Keratinocyte (primary cell): ENCODE measurements at regions not wholly inside any gene's neighbourhood (a gene's known extent, or its start where the extent isn't known, plus 50 kb on each side); places are given as distances from the start of the nearest gene placed in this dataset.

ENCODE experiments used
- DNase-seq: peaks from one replicate; pipeline ENCODE4 v3.0.0-alpha.2; 2011; ENCODE audit warnings: low read depth, missing footprints, low spot score
- FAIRE-seq: peaks from 2 replicates; lab custom pipeline; 2011; peaks lifted over from hg19 to GRCh38; lab: Jason Lieb, UNC
- H2AFZ ChIP-seq: 2 replicates; pipeline ENCODE4 v1.6.0; 2012; ENCODE audit warnings: low read length, control low read depth, inconsistent platforms; ENCODE audit not compliant: control insufficient read depth
- H3K27ac ChIP-seq: 2 replicates; pipeline ENCODE4 v1.5.1; 2011; ENCODE audit warnings: low read length; ENCODE audit not compliant: control insufficient read depth, insufficient read depth
- H3K27me3 ChIP-seq: 3 replicates; pipeline ENCODE4 v1.6.0; 2011; ENCODE audit warnings: low read length; ENCODE audit not compliant: control insufficient read depth, insufficient read depth; ENCODE audit errors: extremely low read depth
- H3K36me3 ChIP-seq, 2 experiments: 2 replicates in 1 of 2; 3 replicates in 1 of 2; pipeline ENCODE4 v1.5.1; 2011; ENCODE audit warnings: low read length in 2 of 2, mild to moderate bottlenecking in 1 of 2; ENCODE audit not compliant: control insufficient read depth in 2 of 2, insufficient read depth in 2 of 2; ENCODE audit errors: extremely low read depth in 1 of 2
- H3K4me1 ChIP-seq: 3 replicates; pipeline ENCODE4 v1.5.1; 2011; ENCODE audit warnings: low read length; ENCODE audit not compliant: control insufficient read depth, insufficient read depth; ENCODE audit errors: extremely low read depth
- H3K4me2 ChIP-seq: 3 replicates; pipeline ENCODE4 v1.6.0; 2011; ENCODE audit warnings: low read depth, low read length; ENCODE audit not compliant: control insufficient read depth, insufficient read depth; ENCODE audit errors: extremely low read depth
- H3K4me3 ChIP-seq, 3 experiments: fragments of 200-600 bp in 1 of 3; sonication (generic) in 1 of 3; 2 replicates in 2 of 3; 3 replicates in 1 of 3; pipeline ENCODE4 v1.5.1; 2011 to 2016; ENCODE audit warnings: low read length in 3 of 3, mild to moderate bottlenecking in 3 of 3, control low read depth in 2 of 3, inconsistent platforms in 1 of 3, low read depth in 1 of 3, mixed read lengths in 1 of 3, mixed run types in 1 of 3, moderate library complexity in 1 of 3; ENCODE audit not compliant: control insufficient read depth in 2 of 3, insufficient read depth in 2 of 3; ENCODE audit errors: extremely low read depth in 1 of 3
- H3K79me2 ChIP-seq: 2 replicates; pipeline ENCODE4 v1.6.0; 2012; ENCODE audit warnings: low read length; ENCODE audit not compliant: control insufficient read depth, insufficient read depth
- H3K9ac ChIP-seq: 3 replicates; pipeline ENCODE4 v1.6.0; 2011; ENCODE audit warnings: low read length; ENCODE audit not compliant: control insufficient read depth, insufficient read depth; ENCODE audit errors: extremely low read depth
- H3K9me1 ChIP-seq: 3 replicates; pipeline ENCODE4 v1.6.0; 2011; ENCODE audit warnings: low read length; ENCODE audit not compliant: control insufficient read depth, insufficient read depth; ENCODE audit errors: extremely low read depth
- H3K9me3 ChIP-seq: 2 replicates; pipeline ENCODE4 v1.5.1; 2012; ENCODE audit warnings: low read depth, low read length; ENCODE audit not compliant: control insufficient read depth
- H4K20me1 ChIP-seq: 3 replicates; pipeline ENCODE4 v1.6.0; 2011; ENCODE audit warnings: low read length; ENCODE audit not compliant: control insufficient read depth, insufficient read depth; ENCODE audit errors: extremely low read depth
- CTCF ChIP-seq, 3 experiments: IDR thresholded peaks in 1 of 3; conservative IDR thresholded peaks in 1 of 3; optimal IDR thresholded peaks in 1 of 3; 2 replicates in 2 of 3; 3 replicates in 1 of 3; pipeline versions ENCODE3 to v1.5.1; 2011; ENCODE audit warnings: low read length in 3 of 3, mild to moderate bottlenecking in 3 of 3, moderate library complexity in 2 of 3, control low read depth in 1 of 3, inconsistent platforms in 1 of 3; ENCODE audit not compliant: insufficient read depth in 2 of 3; ENCODE audit errors: extremely low read depth in 1 of 3
- EZH2 ChIP-seq: IDR thresholded peaks from one replicate; pipeline ENCODE4 v1.6.1; 2012; ENCODE audit warnings: inconsistent platforms, mild to moderate bottlenecking, low read length, moderate library complexity
- dilution Hi-C: fragments of 300-500 bp; cut with MboI; formaldehyde crosslinking; loops from one replicate; pipeline ENCODE4 v1.7.0; 2020; ENCODE audit warnings: low sequenced_read_pairs; ENCODE audit not compliant: extremely low pct_ligation_motif_present

GRCh38 chr20:40946451-40946850, 82.2 kb upstream of the TOP1 start:
- H2AFZ ChIP-seq, result no peak overlapping the region
- H3K36me3 ChIP-seq, result no peaks in the 10 kb centered on the region
- H3K79me2 ChIP-seq, result no peaks in the 10 kb centered on the region
- H3K9ac ChIP-seq, result no peak overlapping the region
- dilution Hi-C loops, result loop anchor here (25.0 kb wide), 1 partner anchor 209 kb away; no protein-coding TSS in a partner anchor
- FAIRE-seq (no peak), DNase-seq (no peak)
- no peak overlapping the region for H3K27ac ChIP-seq
- TF ChIP-seq EZH2 (no peak), CTCF (optimal IDR thresholded peaks at IDR 0.05 in 1 of 3, IDR thresholded peaks at IDR 0.05 in 1 of 3, conservative IDR thresholded peaks at IDR 0.05 in 1 of 3; ENCODE audit: extremely low read depth in 1 of 3, insufficient read depth in 2 of 3, low read length in 3 of 3) (no peak)
- peaks cover 15% of the 10 kb centered on the region for H3K4me1 ChIP-seq
- no peak overlapping the region for H3K4me3 ChIP-seq
- peaks cover 4% of the 10 kb centered on the region for H3K27me3 ChIP-seq
- no peaks in the 10 kb centered on the region for H3K9me1 ChIP-seq
- H3K4me2 ChIP-seq, result no peak overlapping the region
- H4K20me1 ChIP-seq, result no peaks in the 10 kb centered on the region
- no peaks in the 10 kb centered on the region for H3K9me3 ChIP-seq

DNA sequence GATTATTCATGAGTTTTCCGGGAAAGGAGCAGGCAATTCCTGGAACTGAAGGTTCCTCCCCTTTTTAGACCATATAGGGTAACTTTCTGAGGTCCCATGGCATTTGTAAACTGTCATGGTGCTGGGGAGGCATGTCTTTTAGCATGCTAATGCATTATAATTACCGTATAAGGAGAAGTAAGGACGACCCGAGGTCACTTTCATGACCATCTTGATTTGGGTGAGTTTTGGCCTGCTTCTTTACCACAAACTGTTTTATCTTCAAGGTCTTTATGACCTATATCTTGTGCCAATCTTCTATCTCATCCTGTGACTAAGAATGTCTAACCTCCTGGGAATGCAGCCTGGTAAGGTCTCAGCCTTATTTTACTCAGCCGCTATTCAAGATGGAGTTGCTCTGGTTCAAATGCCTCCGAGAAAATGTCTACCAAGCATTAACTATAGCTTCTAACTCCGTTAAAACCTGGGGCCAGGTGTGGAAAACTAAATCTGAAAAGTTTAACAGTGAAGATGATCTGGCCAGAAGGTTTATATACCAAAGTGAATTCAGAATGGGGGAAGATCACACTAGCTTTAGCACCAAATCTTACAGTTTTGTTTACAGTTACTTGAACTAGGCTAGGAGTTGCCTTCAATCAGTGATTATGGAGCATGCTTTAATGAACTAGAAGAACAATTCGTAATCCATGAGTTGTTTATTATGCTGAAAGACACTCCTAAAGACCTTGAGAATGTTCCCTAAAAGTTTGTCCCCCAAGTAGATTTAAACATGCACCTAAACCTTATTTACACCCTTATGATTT, 80.0 kb upstream of the TOP1 start:
- Histone ChIP-seq H4K20me1 (no peaks in the 10 kb centered on the region), H3K4me1 (peaks cover 15% of the 10 kb centered on the region), H3K9me3 (no peaks in the 10 kb centered on the region), H3K27me3 (peaks cover 4% of the 10 kb centered on the region), H2AFZ (no peak overlapping the region), H3K9me1 (no peaks in the 10 kb centered on the region), H3K4me2 (no peak overlapping the region), H3K36me3 (no peaks in the 10 kb centered on the region), H3K4me3 (no peak overlapping the region), H3K27ac (no peak overlapping the region), H3K79me2 (no peaks in the 10 kb centered on the region), H3K9ac (no peak overlapping the region)
- dilution Hi-C loops, result loop anchor here (25.0 kb wide), 1 partner anchor 211 kb away; no protein-coding TSS in a partner anchor
- FAIRE-seq (peak; percentile 60), DNase-seq (no peak)
- no peak for TF ChIP-seq EZH2
- no peak for TF ChIP-seq CTCF (optimal IDR thresholded peaks at IDR 0.05 in 1 of 3, IDR thresholded peaks at IDR 0.05 in 1 of 3, conservative IDR thresholded peaks at IDR 0.05 in 1 of 3; ENCODE audit: extremely low read depth in 1 of 3, insufficient read depth in 2 of 3, low read length in 3 of 3)
